Panc1 (cell line): ENCODE measurements at regions not wholly inside any gene's neighbourhood (a gene's known extent, or its start where the extent isn't known, plus 50 kb on each side); places are given as distances from the start of the nearest gene placed in this dataset.

Experiments used
- CTCF ChIP-seq: fragments of 450-650 bp; IDR thresholded peaks from 2 replicates; pipeline ENCODE4 v1.5.1; 2017; ENCODE audit warnings: mild to moderate bottlenecking
- POLR2AphosphoS5 ChIP-seq: IDR thresholded peaks from 2 replicates; pipeline ENCODE4 v1.6.1; 2012; ENCODE audit warnings: mild to moderate bottlenecking, low read depth, low read length, moderate library complexity
- REST ChIP-seq, 2 experiments: IDR thresholded peaks; 2 replicates each; pipeline ENCODE4 v1.6.1; 2011 to 2012; ENCODE audit warnings: low read depth in 2 of 2, control low read depth in 1 of 2, low read length in 1 of 2, mild to moderate bottlenecking in 1 of 2, moderate library complexity in 1 of 2; ENCODE audit not compliant: insufficient read depth in 1 of 2
- SIN3A ChIP-seq: IDR thresholded peaks from 2 replicates; pipeline ENCODE4 v1.6.1; 2012; ENCODE audit warnings: low read depth, mild to moderate bottlenecking, low read length, moderate library complexity, borderline replicate concordance; ENCODE audit not compliant: insufficient read depth
- TCF7L2 ChIP-seq: IDR thresholded peaks from 2 replicates; pipeline ENCODE4 v1.6.1; 2011; ENCODE audit warnings: mild to moderate bottlenecking, low read depth, low read length, inconsistent platforms

GRCh38 chr5:121299153-121299552, 552.5 kb upstream of the FTMT start:
- TF ChIP-seq CTCF (no peak), TCF7L2 (no peak), POLR2AphosphoS5 (no peak), SIN3A (no peak), REST (IDR thresholded peaks at IDR 0.05; ENCODE audit: insufficient read depth in 1 of 2, low read depth in 2 of 2, low read length in 1 of 2) (no peak)
